Omental fat pad (tissue), 3 donors: ENCODE measurements at regions not wholly inside any gene's neighbourhood (a gene's known extent, or its start where the extent isn't known, plus 50 kb on each side); places are given as distances from the start of the nearest gene placed in this dataset.

Experiments used
- ATAC-seq: fragments of 150-250 bp; one replicate; pipeline ENCODE4 v1.9.1; 2016; ENCODE audit warnings: mild to moderate bottlenecking, moderate library complexity; ENCODE audit not compliant: low FRiP score
- DNase-seq: peaks from one replicate; pipeline ENCODE4 v3.0.0-alpha.2; 2019; ENCODE audit warnings: low spot score
- CTCF ChIP-seq, 3 donors: fragments of 450-650 bp; IDR thresholded peaks; one replicate each; pipeline ENCODE4 v1.5.1; 2016 to 2017; ENCODE audit warnings: antibody characterized with exemption in 3 of 3, mild to moderate bottlenecking in 3 of 3, moderate library complexity in 2 of 3

- DNase-seq (no peak), ATAC-seq (no peak)
- TF ChIP-seq CTCF (IDR thresholded peaks at IDR 0.05): no peak
These were observed 626.8 kb downstream of the TLL1 start for GRCh38 chr4:166499820-166500219.

GRCh38 chr4:166501941-166502382 is 628.9 kb downstream of the TLL1 start:
- TF ChIP-seq CTCF (IDR thresholded peaks at IDR 0.05): no peak
- no peak for DNase-seq
- no peak for ATAC-seq

DNA sequence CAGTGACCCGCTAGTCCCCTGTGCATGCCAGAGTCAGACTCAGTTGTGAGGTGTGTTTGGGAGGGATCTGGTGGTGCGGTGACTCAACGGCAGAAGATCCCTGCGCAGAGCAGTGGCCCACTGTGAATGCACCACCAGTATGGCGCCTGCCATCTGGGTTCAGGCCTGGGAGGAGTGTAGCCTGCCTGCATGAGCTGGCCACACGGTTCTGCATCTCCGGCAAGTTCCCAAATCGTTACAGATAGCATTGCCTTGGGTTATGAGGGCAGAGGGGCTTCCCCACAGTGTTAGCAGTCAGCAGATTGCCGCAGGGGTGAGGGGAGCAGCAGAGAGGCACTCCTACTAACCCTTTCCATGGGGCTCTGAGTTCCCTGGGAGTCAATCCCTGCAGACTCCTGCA is 629.6 kb downstream of the TLL1 start:
- DNase-seq: no peak
- ATAC-seq: no peak
- TF ChIP-seq CTCF (IDR thresholded peaks at IDR 0.05): no peak

- no peak for DNase-seq
- no peak for TF ChIP-seq CTCF (IDR thresholded peaks at IDR 0.05)
- no peak for ATAC-seq
These were observed 633.0 kb downstream of the TLL1 start for GRCh38 chr4:166506051-166506450.

GRCh38 chr4:166512267-166512666 is 639.2 kb downstream of the TLL1 start:
- DNase-seq (no peak), ATAC-seq (no peak)
- TF ChIP-seq CTCF (IDR thresholded peaks at IDR 0.05): no peak

DNA sequence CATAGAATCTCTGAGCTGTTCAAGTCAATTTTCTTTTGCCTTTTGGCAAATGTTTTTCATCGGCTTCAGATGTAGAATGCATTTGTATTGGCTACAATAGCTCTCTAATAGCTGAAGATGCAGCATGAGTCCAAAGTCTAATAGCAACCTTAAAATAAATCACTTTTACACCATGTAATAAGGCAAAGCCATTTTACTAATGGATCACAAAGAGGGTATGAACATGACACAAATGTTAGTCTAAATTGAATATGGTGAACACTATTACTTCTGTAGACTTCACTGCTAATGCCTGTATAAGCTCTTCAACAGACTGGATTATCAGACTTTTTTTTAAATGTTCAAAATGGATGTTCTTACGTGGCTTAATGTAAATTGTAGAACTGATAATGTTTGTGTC is 645.3 kb downstream of the TLL1 start:
- DNase-seq (no peak), ATAC-seq (no peak)
- no peak for TF ChIP-seq CTCF (IDR thresholded peaks at IDR 0.05)

GRCh38 chr4:166518776-166519175 is 645.7 kb downstream of the TLL1 start:
- no peak for TF ChIP-seq CTCF (IDR thresholded peaks at IDR 0.05)
- ATAC-seq (no peak), DNase-seq (no peak)
